H1 (cell line): ENCODE measurements at regions not wholly inside any gene's neighbourhood (a gene's known extent, or its start where the extent isn't known, plus 50 kb on each side); places are given as distances from the start of the nearest gene placed in this dataset.

Experiments used
- CTCF ChIA-PET: fragments of 300-600 bp; sonication (Branson Sonifier 250); formaldehyde crosslinking; loops from one replicate; lab custom pipeline; 2021; ENCODE audit not compliant: partially characterized antibody; lab: Charles Lee
- POLR2A ChIA-PET: fragments of 300-600 bp; sonication (Branson Sonifier 250); formaldehyde crosslinking; loops from one replicate; lab custom pipeline; 2021; ENCODE audit warnings: inconsistent platforms; ENCODE audit not compliant: partially characterized antibody; lab: Charles Lee
- DNase-seq, 2 experiments: peaks; one replicate each; pipeline versions ENCODE4 v3.0.0 to v3.0.0-alpha.2; 2010 to 2022; ENCODE audit warnings: low spot score in 2 of 2, low read depth in 1 of 2, mixed read lengths in 1 of 2
- FAIRE-seq: peaks from 2 replicates; lab custom pipeline; 2011; peaks lifted over from hg19 to GRCh38; lab: Jason Lieb, UNC
- H2AFZ ChIP-seq: 2 replicates; pipeline ENCODE4 v1.8.1; 2012; ENCODE audit warnings: low read length, inconsistent platforms
- H2AK5ac ChIP-seq: 2 replicates; pipeline ENCODE4 v1.6.1; 2013; ENCODE audit warnings: low read depth, low read length
- H2BK120ac ChIP-seq: replicated peaks from 2 replicates; pipeline ENCODE3; 2013; ENCODE audit warnings: low read depth, low read length, inconsistent platforms
- H2BK12ac ChIP-seq: 2 replicates; pipeline ENCODE4 v1.6.1; 2013; ENCODE audit warnings: low read depth, low read length
- H2BK15ac ChIP-seq: 2 replicates; pipeline ENCODE4 v1.6.1; 2013; ENCODE audit warnings: low read length
- H2BK20ac ChIP-seq: 2 replicates; pipeline ENCODE4 v1.6.1; 2013; ENCODE audit warnings: low read length
- H2BK5ac ChIP-seq: 2 replicates; pipeline ENCODE4 v1.6.1; 2013; ENCODE audit warnings: low read depth, low read length
- H3K14ac ChIP-seq: 2 replicates; pipeline ENCODE4 v1.6.1; 2013; ENCODE audit warnings: inconsistent platforms; ENCODE audit not compliant: insufficient read length
- H3K18ac ChIP-seq: 2 replicates; pipeline ENCODE4 v1.6.1; 2013; ENCODE audit warnings: low read length; ENCODE audit errors: extremely low read depth
- H3K23ac ChIP-seq: 2 replicates; pipeline ENCODE4 v1.6.1; 2013; ENCODE audit warnings: inconsistent platforms; ENCODE audit not compliant: insufficient read length
- H3K23me2 ChIP-seq: 2 replicates; pipeline ENCODE4 v1.6.1; 2013; ENCODE audit warnings: low read depth, low read length
- H3K27ac ChIP-seq: 2 replicates; pipeline ENCODE4 v1.6.1; 2011; ENCODE audit warnings: low read depth, low read length, inconsistent platforms
- H3K27me3 ChIP-seq, 4 experiments: replicated peaks in 1 of 4; 1 replicate in 1 of 4; 2 replicates in 3 of 4; pipeline versions ENCODE4 v1.6.1 to v1.8.1; 2011 to 2013; ENCODE audit warnings: low read length in 3 of 4, mild to moderate bottlenecking in 3 of 4, inconsistent platforms in 2 of 4, mixed read lengths in 2 of 4, moderate library complexity in 1 of 4; ENCODE audit not compliant: control insufficient read depth in 3 of 4, insufficient read depth in 3 of 4; ENCODE audit errors: extremely low read depth in 1 of 4
- H3K36me3 ChIP-seq, 4 experiments: 2 replicates each; pipeline versions ENCODE4 v1.6.1 to v1.8.1; 2011 to 2013; ENCODE audit warnings: mild to moderate bottlenecking in 4 of 4, low read length in 3 of 4, moderate library complexity in 2 of 4, control low read depth in 1 of 4, inconsistent platforms in 1 of 4; ENCODE audit not compliant: insufficient read depth in 4 of 4, control insufficient read depth in 2 of 4
- H3K4ac ChIP-seq: replicated peaks from 2 replicates; pipeline ENCODE3; 2013; ENCODE audit warnings: low read length, low read depth, mixed read lengths, inconsistent platforms; ENCODE audit not compliant: insufficient read length
- H3K4me1 ChIP-seq, 4 experiments: replicated peaks in 1 of 4; 1 replicate in 1 of 4; 2 replicates in 3 of 4; pipeline versions ENCODE4 v1.6.1 to v1.8.1; 2011 to 2013; ENCODE audit warnings: low read length in 3 of 4, inconsistent platforms in 2 of 4, mixed read lengths in 1 of 4; ENCODE audit not compliant: insufficient read depth in 4 of 4, control insufficient read depth in 3 of 4
- H3K4me2 ChIP-seq, 2 experiments: 2 replicates each; pipeline versions ENCODE4 v1.6.1 to v1.8.1; 2011 to 2013; ENCODE audit warnings: low read depth in 2 of 2, low read length in 2 of 2, control low read depth in 1 of 2, inconsistent platforms in 1 of 2, mild to moderate bottlenecking in 1 of 2; ENCODE audit not compliant: insufficient read depth in 1 of 2
- H3K4me3 ChIP-seq, 4 experiments: fragments of 200-600, 300-600 bp in 1 of 4; sonication (generic), shearing (Covaris generic), sonication (Bioruptor Twin) in 1 of 4; 2 replicates each; pipeline versions ENCODE4 v1.5.1 to v1.8.1; 2011 to 2016; ENCODE audit warnings: low read length in 4 of 4, low read depth in 3 of 4, control low read depth in 2 of 4, inconsistent platforms in 2 of 4, mild to moderate bottlenecking in 2 of 4, mixed read lengths in 1 of 4, moderate library complexity in 1 of 4; ENCODE audit not compliant: insufficient read depth in 2 of 4; ENCODE audit errors: extremely low read depth in 1 of 4
- H3K56ac ChIP-seq: replicated peaks from 2 replicates; pipeline ENCODE3; 2013; ENCODE audit warnings: low read depth, mild to moderate bottlenecking, mixed read lengths, low read length, inconsistent platforms; ENCODE audit not compliant: insufficient read length
- H3K79me1 ChIP-seq: 2 replicates; pipeline ENCODE4 v1.6.1; 2013; ENCODE audit warnings: low read depth, low read length, control low read depth
- H3K79me2 ChIP-seq, 2 experiments: 2 replicates each; pipeline versions ENCODE4 v1.6.1 to v1.8.1; 2012 to 2013; ENCODE audit warnings: low read length in 2 of 2, mild to moderate bottlenecking in 2 of 2, inconsistent platforms in 1 of 2; ENCODE audit not compliant: insufficient read depth in 2 of 2, control insufficient read depth in 1 of 2
- H3K9ac ChIP-seq, 4 experiments: replicated peaks in 1 of 4; 1 replicate in 1 of 4; 2 replicates in 3 of 4; pipeline versions ENCODE4 v1.6.1 to v1.8.1; 2011 to 2013; ENCODE audit warnings: low read depth in 3 of 4, low read length in 3 of 4, control low read depth in 2 of 4, mild to moderate bottlenecking in 2 of 4, moderate library complexity in 2 of 4, inconsistent platforms in 1 of 4; ENCODE audit errors: extremely low read depth in 1 of 4
- H3K9me3 ChIP-seq, 2 experiments: 2 replicates each; pipeline versions ENCODE4 v1.6.1 to v1.8.1; 2012 to 2013; ENCODE audit warnings: mild to moderate bottlenecking in 2 of 2, moderate library complexity in 2 of 2, control low read depth in 1 of 2, inconsistent platforms in 1 of 2, low read depth in 1 of 2, low read length in 1 of 2, mixed read lengths in 1 of 2; ENCODE audit not compliant: insufficient read depth in 2 of 2
- H4K20me1 ChIP-seq, 2 experiments: replicated peaks in 1 of 2; 2 replicates each; pipeline versions ENCODE3 to v1.8.1; 2011 to 2013; ENCODE audit warnings: inconsistent platforms in 2 of 2, low read length in 2 of 2, mild to moderate bottlenecking in 1 of 2; ENCODE audit not compliant: insufficient read depth in 2 of 2, control insufficient read depth in 1 of 2
- H4K5ac ChIP-seq: 2 replicates; pipeline ENCODE4 v1.6.1; 2013; ENCODE audit warnings: low read length, low read depth, mixed read lengths, inconsistent platforms; ENCODE audit not compliant: insufficient read length
- H4K8ac ChIP-seq: 2 replicates; pipeline ENCODE4 v1.8.0; 2013; ENCODE audit warnings: mild to moderate bottlenecking, moderate library complexity, low read length, inconsistent platforms; ENCODE audit not compliant: insufficient read depth; ENCODE audit errors: extremely low read depth
- H4K91ac ChIP-seq: replicated peaks from 2 replicates; pipeline ENCODE3; 2013; ENCODE audit warnings: low read length, mixed read lengths, inconsistent platforms; ENCODE audit not compliant: insufficient read length
- BCL11A ChIP-seq, 2 experiments: IDR thresholded peaks; one replicate each; pipeline ENCODE4 v1.6.1; 2011; ENCODE audit warnings: low read depth in 2 of 2, low read length in 2 of 2, mild to moderate bottlenecking in 2 of 2
- CEBPB ChIP-seq: IDR thresholded peaks from 2 replicates; pipeline ENCODE4 v1.6.1; 2012; ENCODE audit warnings: low read depth, low read length
- CHD2 ChIP-seq: IDR thresholded peaks from 2 replicates; pipeline ENCODE4 v1.6.1; 2012; ENCODE audit warnings: low read length, improper control_type of control experiment
- FOSL1 ChIP-seq: IDR thresholded peaks from 2 replicates; pipeline ENCODE4 v1.6.1; 2011; ENCODE audit warnings: mild to moderate bottlenecking, low read depth, low read length, moderate library complexity; ENCODE audit not compliant: insufficient read depth
- GABPA ChIP-seq: IDR thresholded peaks from 2 replicates; pipeline ENCODE4 v1.6.1; 2011; ENCODE audit warnings: mild to moderate bottlenecking, low read length, moderate library complexity, borderline replicate concordance; ENCODE audit not compliant: insufficient read depth
- KDM4A ChIP-seq: IDR thresholded peaks from one replicate; pipeline ENCODE4 v1.7.1; 2012; ENCODE audit warnings: low read depth, mild to moderate bottlenecking, moderate library complexity, low read length, inconsistent platforms; ENCODE audit not compliant: severe bottlenecking
- SUZ12 ChIP-seq: fragments of 200-600 bp; sonication (generic); IDR thresholded peaks from 2 replicates; pipeline ENCODE4 v1.6.1; 2012; ENCODE audit warnings: mild to moderate bottlenecking, inconsistent platforms, low read length, moderate library complexity, mixed read lengths
- TBP ChIP-seq: IDR thresholded peaks from 2 replicates; pipeline ENCODE4 v1.6.1; 2011; ENCODE audit warnings: low read depth, low read length, improper control_type of control experiment
- TF ChIP-seq, protein P1 (sequence below): IDR thresholded peaks from 2 replicates; pipeline ENCODE4 v1.6.1; 2012; ENCODE audit warnings: inconsistent platforms

GRCh38 chr15:75121491-75121890, 80.2 kb upstream of the C15orf39 start:
- Histone ChIP-seq H4K91ac (no peak overlapping the region), H3K36me3 (no peaks in the 10 kb centered on the region), H4K5ac (no peak overlapping the region), H2BK20ac (no peak overlapping the region), H3K27ac (no peak overlapping the region), H3K23me2 (no peaks in the 10 kb centered on the region), H2AFZ (no peak overlapping the region), H2BK15ac (no peak overlapping the region), H3K4me2 (no peak overlapping the region), H3K4me1 (peaks cover 0 to 5% (median under 1%) of the 10 kb centered on the region in 4 experiments; a peak in 2 of 7 replicates), H3K18ac (no peak overlapping the region), H2BK120ac (no peak overlapping the region), H3K79me2 (no peaks in the 10 kb centered on the region), H3K23ac (no peak overlapping the region), H3K9ac (no peak overlapping the region), H2BK5ac (no peak overlapping the region), H3K4me3 (no peak overlapping the region), H3K9me3 (no peaks in the 10 kb centered on the region), H2BK12ac (no peak overlapping the region), H4K8ac (no peak overlapping the region), H3K14ac (no peak overlapping the region), H2AK5ac (no peak overlapping the region), H3K4ac (no peak overlapping the region), H3K27me3 (no peaks in the 10 kb centered on the region), H3K79me1 (no peaks in the 10 kb centered on the region), H4K20me1 (no peaks in the 10 kb centered on the region), H3K56ac (no peak overlapping the region)
- DNase-seq (no peak), FAIRE-seq (no peak)
- POLR2A ChIA-PET, result no interaction called here
- CTCF ChIA-PET, result no interaction called here
- TF ChIP-seq CHD2 (no peak), BCL11A (IDR thresholded peaks at IDR 0.05; ENCODE audit: low read depth in 2 of 2, low read length in 2 of 2) (no peak), FOSL1 (no peak), KDM4A (no peak), GABPA (no peak), CEBPB (no peak), TBP (no peak), SUZ12 (no peak)
- TF ChIP-seq, protein P1, sequence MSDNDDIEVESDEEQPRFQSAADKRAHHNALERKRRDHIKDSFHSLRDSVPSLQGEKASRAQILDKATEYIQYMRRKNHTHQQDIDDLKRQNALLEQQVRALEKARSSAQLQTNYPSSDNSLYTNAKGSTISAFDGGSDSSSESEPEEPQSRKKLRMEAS, result no peak
